PFSK-1 (cell line): ENCODE measurements at regions not wholly inside any gene's neighbourhood (a gene's known extent, or its start where the extent isn't known, plus 50 kb on each side); places are given as distances from the start of the nearest gene placed in this dataset.

Experiments used
- POLR2AphosphoS5 ChIP-seq: IDR thresholded peaks from 2 replicates; pipeline ENCODE4 v1.6.1; 2012; ENCODE audit warnings: low read depth, mild to moderate bottlenecking, control low read depth, low read length, moderate library complexity
- TF ChIP-seq, protein P1 (sequence below), 2 experiments: IDR thresholded peaks; 2 replicates each; pipeline versions ENCODE4 v1.6.1 to v1.8.0; 2011 to 2012; ENCODE audit warnings: low read depth in 2 of 2, low read length in 2 of 2, control low read depth in 1 of 2, inconsistent platforms in 1 of 2, mild to moderate bottlenecking in 1 of 2, moderate library complexity in 1 of 2; ENCODE audit not compliant: insufficient read depth in 1 of 2

DNA sequence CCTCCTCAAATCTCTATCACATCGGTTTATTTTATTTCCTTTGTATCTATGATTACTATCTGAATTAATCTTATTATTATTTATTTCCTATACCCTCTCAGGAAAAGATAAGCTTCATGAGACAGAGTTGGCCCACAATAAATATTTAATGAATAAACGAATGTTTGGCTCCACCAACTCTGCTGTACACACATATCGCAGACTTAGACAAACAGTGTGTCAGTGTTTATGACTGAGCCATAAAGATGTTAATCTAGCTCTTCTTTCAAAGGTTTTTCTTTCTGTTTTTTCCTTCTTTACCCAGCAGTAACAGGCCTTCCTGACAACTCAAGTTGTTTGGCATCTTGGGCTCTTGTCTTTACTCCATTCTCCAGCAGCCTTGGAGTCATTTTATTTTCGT, 329.5 kb downstream of the CDH2 start:
- TF ChIP-seq, protein P1, sequence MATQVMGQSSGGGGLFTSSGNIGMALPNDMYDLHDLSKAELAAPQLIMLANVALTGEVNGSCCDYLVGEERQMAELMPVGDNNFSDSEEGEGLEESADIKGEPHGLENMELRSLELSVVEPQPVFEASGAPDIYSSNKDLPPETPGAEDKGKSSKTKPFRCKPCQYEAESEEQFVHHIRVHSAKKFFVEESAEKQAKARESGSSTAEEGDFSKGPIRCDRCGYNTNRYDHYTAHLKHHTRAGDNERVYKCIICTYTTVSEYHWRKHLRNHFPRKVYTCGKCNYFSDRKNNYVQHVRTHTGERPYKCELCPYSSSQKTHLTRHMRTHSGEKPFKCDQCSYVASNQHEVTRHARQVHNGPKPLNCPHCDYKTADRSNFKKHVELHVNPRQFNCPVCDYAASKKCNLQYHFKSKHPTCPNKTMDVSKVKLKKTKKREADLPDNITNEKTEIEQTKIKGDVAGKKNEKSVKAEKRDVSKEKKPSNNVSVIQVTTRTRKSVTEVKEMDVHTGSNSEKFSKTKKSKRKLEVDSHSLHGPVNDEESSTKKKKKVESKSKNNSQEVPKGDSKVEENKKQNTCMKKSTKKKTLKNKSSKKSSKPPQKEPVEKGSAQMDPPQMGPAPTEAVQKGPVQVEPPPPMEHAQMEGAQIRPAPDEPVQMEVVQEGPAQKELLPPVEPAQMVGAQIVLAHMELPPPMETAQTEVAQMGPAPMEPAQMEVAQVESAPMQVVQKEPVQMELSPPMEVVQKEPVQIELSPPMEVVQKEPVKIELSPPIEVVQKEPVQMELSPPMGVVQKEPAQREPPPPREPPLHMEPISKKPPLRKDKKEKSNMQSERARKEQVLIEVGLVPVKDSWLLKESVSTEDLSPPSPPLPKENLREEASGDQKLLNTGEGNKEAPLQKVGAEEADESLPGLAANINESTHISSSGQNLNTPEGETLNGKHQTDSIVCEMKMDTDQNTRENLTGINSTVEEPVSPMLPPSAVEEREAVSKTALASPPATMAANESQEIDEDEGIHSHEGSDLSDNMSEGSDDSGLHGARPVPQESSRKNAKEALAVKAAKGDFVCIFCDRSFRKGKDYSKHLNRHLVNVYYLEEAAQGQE (IDR thresholded peaks at IDR 0.05; ENCODE audit: insufficient read depth in 1 of 2, low read depth in 2 of 2, low read length in 2 of 2), result no peak
- no peak for TF ChIP-seq POLR2AphosphoS5
